ENCODE measurements at regions not wholly inside any gene's neighbourhood (a gene's known extent, or its start where the extent isn't known, plus 50 kb on each side); places are given as distances from the start of the nearest gene placed in this dataset.

DNA sequence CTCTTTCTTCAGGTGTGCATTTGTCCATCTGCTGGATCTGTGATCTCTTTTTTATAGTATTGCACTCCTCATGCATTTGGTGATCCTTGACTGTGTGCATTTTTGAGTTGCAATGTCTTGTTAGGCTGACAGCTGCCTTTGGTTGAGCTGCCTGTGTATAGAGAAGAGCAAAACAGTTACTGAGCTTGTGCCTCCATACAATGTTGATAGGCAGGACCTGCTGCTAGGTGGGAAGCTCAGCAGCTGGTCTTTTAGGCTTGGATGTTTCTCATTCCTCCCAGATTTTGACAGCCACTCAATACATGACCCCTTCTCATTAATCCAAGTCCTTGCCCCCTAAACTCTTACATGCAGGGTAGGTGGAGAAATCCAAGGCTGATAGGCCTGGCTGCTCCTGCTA is 74.8 kb upstream of the PIAS1 start:
- Histone ChIP-seq H3K9me3 (no peaks in the 10 kb centered on the region), H3K4me3 (no peak overlapping the region), H3K36me3 (no peaks in the 10 kb centered on the region), H3K27ac (no peak overlapping the region), H3K4me1 (no peaks in the 10 kb centered on the region), H3K27me3 (no peaks in the 10 kb centered on the region)
- no peak for DNase-seq
- TF ChIP-seq POLR2A (IDR thresholded peaks at IDR 0.05) = no peak
- TF ChIP-seq CTCF (IDR thresholded peaks at IDR 0.05) = no peak
- intact Hi-C loops (cut with DNase I) = no loop called here

GRCh38 chr15:67980171-67980570 is 73.9 kb upstream of the PIAS1 start:
- Histone ChIP-seq H3K9me3 (no peaks in the 10 kb centered on the region), H3K36me3 (no peaks in the 10 kb centered on the region), H3K4me3 (no peak overlapping the region), H3K4me1 (no peaks in the 10 kb centered on the region), H3K27me3 (no peaks in the 10 kb centered on the region), H3K27ac (no peak overlapping the region)
- TF ChIP-seq CTCF (IDR thresholded peaks at IDR 0.05) = no peak
- no peak for TF ChIP-seq POLR2A (IDR thresholded peaks at IDR 0.05)
- 59 to 69% methylated on average over 2 of the region's 2 CpGs for WGBS, 2 donors
- no peak for DNase-seq
- intact Hi-C loops (cut with DNase I) = no loop called here

DNA sequence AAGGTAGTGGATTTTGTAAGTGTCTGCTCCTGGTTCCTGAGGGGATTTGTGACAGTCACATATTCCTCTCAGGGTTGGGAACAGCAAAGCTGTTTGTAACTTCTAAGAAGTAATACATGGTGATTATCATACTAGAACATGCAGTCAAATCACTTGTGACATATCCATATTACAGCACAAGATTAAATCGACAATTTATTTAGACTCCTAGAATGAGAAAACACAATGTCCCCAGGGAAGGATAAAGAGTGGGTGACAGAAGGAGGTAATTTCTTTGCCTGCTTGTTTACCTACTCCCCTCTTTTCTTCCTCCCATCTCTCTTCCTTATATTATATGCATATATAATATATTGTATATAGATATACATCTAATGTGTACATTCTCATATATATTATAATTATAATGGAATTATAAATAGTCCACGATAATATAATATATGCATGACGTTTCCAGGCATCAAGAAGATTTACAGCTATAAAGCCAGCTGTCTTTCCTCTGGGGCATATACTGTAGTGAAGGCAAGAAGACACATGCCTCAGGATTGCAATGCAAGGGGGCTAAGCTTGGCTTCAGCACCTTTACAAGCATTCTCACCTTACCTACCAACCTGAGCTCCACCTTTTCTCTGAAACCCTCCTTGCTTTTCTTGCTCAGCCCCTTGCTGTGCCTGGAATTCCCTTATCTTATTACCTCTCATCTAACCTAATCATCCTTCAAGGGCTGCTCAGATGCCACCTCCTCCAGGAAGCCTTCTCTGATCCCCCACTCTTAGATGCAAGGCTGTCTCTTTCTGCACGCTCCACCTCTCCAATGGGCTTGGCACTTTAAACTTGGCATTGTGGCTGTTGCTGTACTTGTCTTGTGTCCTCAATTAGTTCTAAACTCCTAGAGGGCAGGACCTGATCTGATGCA is 73.1 kb upstream of the PIAS1 start:
- H3K27ac ChIP-seq = no peak overlapping the region
- intact Hi-C loops (cut with DNase I) = no loop called here
- no peak for DNase-seq
- H3K4me3 ChIP-seq = no peak overlapping the region
- TF ChIP-seq CTCF (IDR thresholded peaks at IDR 0.05) = no peak
- no peak for TF ChIP-seq POLR2A (IDR thresholded peaks at IDR 0.05)
- no peaks in the 10 kb centered on the region for H3K9me3 ChIP-seq
- no peaks in the 10 kb centered on the region for H3K27me3 ChIP-seq
- H3K36me3 ChIP-seq = no peaks in the 10 kb centered on the region
- 61 to 64% methylated on average over 4 of the region's 4 CpGs for WGBS, 2 donors
- H3K4me1 ChIP-seq = no peaks in the 10 kb centered on the region

DNA sequence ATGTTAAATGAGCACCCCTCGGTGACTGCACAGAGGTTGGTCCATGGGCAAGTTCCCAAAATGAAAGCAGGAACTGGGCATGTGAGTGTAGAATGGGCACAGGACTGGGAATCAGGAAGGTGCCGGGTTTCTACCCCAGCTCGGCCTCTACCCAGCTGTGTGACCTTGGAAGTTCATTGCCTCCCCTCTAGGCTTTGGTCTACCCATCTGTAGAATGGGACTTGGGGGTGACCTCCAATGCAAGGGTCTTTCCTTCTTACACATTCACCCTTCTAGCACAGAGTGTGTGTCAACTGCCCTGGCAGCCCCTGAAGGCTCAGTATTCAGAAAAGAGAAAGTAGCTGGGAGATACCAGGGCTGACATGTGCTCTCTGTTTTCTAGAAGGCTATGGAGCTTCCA is 72.3 kb upstream of the PIAS1 start:
- TF ChIP-seq CTCF (IDR thresholded peaks at IDR 0.05) (no peak), POLR2A (IDR thresholded peaks at IDR 0.05) (no peak)
- 85% methylated on average over 3 of the region's 3 CpGs for WGBS, 2 donors
- DNase-seq = no peak
- Histone ChIP-seq H3K36me3 (no peaks in the 10 kb centered on the region), H3K9me3 (no peaks in the 10 kb centered on the region), H3K27ac (no peak overlapping the region), H3K4me1 (no peaks in the 10 kb centered on the region), H3K27me3 (no peaks in the 10 kb centered on the region), H3K4me3 (no peak overlapping the region)
- intact Hi-C loops (cut with DNase I) = no loop called here

DNA sequence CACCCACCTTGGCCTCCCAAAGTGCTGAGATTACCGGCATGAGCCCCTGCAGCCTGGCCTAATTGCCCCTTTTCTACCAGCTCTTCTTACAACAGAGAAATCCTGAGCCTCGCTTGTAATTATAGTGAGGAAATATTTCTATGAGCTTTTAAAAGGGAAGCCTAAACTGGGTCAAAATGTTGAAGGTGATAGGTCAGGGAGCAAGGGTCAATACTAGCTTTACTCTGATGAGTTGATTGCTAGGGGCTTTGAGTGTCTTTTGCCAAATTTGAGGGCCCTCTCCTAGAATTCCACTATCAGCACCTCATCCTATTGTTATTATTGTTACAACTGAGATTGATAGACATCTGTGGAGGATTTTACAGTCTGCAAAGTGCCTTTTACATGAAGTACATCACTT is 62.4 kb upstream of the PIAS1 start:
- H3K27ac ChIP-seq = no peak overlapping the region
- 89 to 94% methylated on average over 2 of the region's 2 CpGs for WGBS, 2 donors
- no peaks in the 10 kb centered on the region for H3K27me3 ChIP-seq
- H3K36me3 ChIP-seq = no peaks in the 10 kb centered on the region
- TF ChIP-seq POLR2A (IDR thresholded peaks at IDR 0.05) (no peak), CTCF (IDR thresholded peaks at IDR 0.05) (no peak)
- DNase-seq = no peak
- H3K4me3 ChIP-seq = no peak overlapping the region
- intact Hi-C loops (cut with DNase I) = no loop called here
- no peaks in the 10 kb centered on the region for H3K9me3 ChIP-seq
- H3K4me1 ChIP-seq = no peaks in the 10 kb centered on the region

Measured in esophagus squamous epithelium (tissue), 5 donors.